ENCODE measurements at regions not wholly inside any gene's neighbourhood (a gene's known extent, or its start where the extent isn't known, plus 50 kb on each side); places are given as distances from the start of the nearest gene placed in this dataset.

GRCh38 chr1:117678246-117678977 is 72.6 kb downstream of the TENT5C start:
- DNase-seq (ENCODE audit: low read depth) = no peak

DNA sequence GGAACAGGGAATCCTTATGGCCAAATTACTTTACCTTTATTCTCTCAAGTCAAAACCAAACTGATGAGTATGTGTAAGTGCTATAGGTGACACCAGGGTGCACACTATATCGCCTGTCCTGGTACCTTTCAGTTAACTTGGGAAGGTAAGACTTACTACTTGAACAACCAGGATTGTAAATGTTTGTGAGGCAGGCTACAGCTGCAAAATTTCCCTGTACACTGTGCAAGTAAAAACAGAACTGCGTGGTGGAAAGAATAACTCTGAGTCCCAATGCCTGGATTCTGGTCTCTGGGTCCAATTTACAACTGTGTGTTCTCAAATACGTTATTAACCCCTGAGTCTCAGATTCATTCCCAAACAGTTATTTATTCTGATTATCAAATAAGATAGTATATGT is 73.5 kb downstream of the TENT5C start:
- DNase-seq (ENCODE audit: low read depth) = no peak

GRCh38 chr1:117679868-117680267 is 74.0 kb downstream of the TENT5C start:
- DNase-seq (ENCODE audit: low read depth) = no peak

GRCh38 chr1:117680316-117681002 is 74.6 kb downstream of the TENT5C start:
- no peak for DNase-seq (ENCODE audit: low read depth)

GRCh38 chr1:117681093-117681900 is 75.4 kb downstream of the TENT5C start:
- no peak for DNase-seq (ENCODE audit: low read depth)

DNA sequence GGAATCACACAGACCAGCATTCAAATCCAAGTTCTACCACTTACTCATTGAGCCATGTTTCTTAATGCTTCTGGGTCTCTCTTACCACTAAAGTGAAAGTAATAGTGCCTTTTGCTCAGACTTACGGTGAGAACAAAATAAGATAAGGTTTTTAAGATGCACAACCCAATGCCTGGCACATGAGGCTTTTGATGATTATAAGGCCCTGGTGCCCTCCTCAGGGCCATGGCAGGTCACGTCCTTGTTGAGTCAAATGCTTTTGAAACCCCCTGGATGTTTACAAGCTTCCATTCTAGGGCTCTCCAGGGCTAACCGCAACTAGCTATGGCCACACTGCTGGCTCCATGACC is 76.0 kb downstream of the TENT5C start:
- DNase-seq (ENCODE audit: low read depth) = no peak

DNA sequence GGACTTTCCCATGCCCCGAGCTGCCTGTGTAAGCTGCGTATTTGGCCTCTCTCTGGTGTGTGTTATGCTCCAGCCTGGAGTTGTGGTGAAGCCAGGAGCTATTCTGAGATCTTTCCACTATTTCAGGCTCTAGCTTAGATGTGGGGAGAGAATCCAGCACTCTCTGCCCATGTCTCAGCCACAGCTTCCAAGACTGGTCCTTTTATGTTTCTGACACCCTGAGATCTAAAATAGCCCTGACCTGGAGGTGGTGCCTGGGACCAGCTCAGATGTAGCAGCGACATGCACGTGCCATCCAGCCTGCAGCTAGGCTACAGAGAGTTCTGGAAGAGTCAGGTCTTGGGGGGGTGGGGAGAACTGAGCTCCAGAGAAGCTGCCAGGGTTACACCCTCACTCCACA is 76.5 kb downstream of the TENT5C start:
- DNase-seq (ENCODE audit: low read depth) = no peak

DNA sequence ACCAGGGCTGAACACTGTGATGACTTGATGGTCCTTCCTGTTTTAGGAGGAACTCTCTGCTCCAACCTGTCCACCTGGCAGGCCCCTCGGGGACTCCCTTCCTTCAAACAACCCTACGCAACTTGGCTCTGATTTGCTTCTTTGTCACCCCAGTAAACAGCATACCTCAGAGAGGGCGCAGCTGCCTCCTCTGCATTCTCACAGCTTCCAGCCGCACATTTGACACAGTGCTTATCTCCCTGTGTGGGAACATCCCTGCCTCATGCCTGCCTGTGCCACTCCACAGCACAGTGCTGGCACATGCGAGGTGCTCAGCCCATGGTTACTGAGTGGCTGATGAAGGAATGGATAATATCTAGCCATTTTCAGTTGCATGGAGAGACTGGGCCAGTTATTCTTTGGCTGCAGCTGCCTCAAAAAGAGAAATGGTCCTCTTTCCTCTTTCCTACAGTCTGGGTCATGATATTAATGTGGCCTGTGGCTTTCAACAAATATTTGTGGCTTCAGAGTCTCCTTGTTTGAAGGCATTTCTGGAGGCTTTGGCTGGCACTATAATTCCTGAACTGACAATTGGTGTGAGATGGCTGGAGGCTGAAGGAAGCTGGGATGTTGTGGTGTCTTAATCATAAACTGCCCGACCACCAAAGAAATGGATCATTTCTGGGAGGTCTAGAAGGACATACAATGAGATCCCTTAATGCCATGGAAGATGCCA is 77.9 kb downstream of the TENT5C start:
- DNase-seq (ENCODE audit: low read depth) = no peak

GRCh38 chr1:117685936-117686806 is 80.3 kb downstream of the TENT5C start:
- no peak for DNase-seq (ENCODE audit: low read depth)

GRCh38 chr1:117686907-117687306 is 81.1 kb downstream of the TENT5C start:
- no peak for DNase-seq (ENCODE audit: low read depth)

DNA sequence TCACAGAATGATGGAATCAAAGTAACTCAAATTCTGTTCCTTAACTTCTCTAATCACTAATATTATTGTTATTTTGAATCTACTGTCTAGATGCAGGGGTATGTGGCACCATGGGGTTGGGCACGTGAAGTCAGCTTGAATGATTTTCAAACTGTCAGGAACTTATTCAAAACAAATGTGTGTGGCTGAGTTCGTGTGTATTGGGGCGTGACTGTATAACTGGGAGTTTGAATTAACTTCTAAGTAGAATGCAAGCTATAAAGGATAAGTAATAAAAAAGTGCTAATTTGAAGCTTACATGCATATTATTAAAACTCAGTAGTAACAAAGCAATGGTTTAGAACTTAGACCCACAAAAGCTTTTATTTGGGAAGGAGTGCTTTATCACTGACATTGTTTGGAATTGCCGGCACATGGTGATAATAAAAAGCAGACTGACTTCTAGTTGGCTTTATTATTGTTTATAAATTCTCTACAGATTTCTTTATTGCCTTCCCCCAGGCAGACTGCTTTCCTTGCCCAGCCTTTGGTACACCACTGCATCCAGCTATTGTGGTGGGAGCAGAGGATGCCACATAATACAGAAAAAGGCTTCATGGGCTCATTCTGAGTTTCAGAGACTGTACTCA is 84.3 kb downstream of the TENT5C start:
- DNase-seq (ENCODE audit: low read depth) = no peak

DNA sequence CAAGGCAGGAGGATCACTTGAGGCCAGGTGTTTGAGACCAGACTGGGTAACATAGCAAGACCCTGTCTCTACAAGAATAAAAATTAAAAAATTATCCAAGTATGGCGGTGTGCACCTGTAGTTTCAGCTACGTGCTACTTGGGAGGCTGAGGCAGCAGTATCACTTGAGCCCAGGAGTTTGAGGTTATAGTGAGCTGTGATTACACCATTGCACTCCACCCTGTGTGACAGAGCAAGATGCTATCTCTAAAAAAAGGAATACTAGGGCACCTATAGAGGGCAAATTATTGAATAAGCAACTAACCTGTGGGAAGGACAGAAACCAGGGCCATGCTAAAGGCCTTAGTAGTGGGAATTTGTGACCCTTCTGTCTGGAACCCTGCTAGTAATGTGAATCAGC is 86.1 kb downstream of the TENT5C start:
- DNase-seq (ENCODE audit: low read depth) = no peak

DNA sequence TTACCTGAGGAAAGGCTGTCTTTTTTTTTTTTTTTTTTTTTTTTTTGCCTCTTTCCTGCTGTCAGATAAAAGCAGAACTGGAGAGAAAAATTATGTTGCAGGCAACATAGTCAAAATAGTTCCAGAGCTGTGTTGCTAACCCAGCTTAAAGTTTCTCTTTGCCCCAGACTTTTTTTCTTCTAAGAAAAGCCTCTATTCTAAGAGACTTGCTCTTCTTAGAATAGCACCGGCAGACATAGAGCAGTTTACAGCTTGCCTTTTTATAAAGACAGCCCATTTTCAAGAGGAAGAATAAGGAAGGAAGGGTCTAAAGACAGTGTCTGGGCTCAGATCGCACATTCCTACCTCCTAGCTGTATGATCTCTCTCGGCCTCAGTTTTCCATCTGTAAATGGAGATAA is 88.7 kb downstream of the TENT5C start:
- DNase-seq (ENCODE audit: low read depth) = no peak

DNA sequence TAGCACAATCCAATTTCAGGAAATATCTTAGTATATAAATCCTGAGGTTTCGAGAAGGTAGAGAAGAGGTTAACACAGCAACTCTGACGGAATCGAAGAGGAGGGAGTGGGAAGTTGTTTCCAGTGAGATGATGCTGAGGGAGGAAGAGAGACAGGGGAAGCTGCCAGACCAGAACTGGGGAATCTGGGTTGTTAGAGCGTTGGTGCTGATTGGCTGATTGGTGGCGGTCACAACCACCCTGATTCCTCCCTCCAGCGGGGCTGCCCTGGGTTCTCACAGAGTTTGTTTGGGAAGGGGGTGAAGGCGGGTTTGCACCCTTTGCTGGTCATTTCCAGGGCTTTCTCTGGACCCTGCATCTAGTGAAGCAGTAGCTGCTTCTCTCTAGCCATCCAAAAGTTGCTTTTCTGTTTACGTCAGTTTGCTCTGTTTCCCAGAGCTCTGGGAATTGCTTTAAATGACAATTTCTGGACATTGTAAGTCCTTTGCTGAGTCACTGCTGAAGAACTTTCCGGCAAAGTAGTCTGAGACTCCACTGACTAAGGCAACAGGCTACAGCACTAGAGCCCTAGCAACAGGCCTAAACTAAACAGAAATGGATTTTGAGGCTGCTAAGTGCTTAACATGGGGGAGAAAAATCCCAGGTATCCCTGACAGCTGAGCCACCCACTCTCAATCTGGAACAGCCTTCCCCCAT is 90.1 kb downstream of the TENT5C start:
- DNase-seq (ENCODE audit: low read depth) = no peak

GRCh38 chr1:117696561-117696960 is 90.7 kb downstream of the TENT5C start:
- no peak for DNase-seq (ENCODE audit: low read depth)

- no peak for DNase-seq (ENCODE audit: low read depth)
Observed at GRCh38 chr1:117697220-117697781, 91.5 kb downstream of the TENT5C start.

GRCh38 chr1:117698398-117699160 is 92.7 kb downstream of the TENT5C start:
- DNase-seq (ENCODE audit: low read depth) = no peak

DNA sequence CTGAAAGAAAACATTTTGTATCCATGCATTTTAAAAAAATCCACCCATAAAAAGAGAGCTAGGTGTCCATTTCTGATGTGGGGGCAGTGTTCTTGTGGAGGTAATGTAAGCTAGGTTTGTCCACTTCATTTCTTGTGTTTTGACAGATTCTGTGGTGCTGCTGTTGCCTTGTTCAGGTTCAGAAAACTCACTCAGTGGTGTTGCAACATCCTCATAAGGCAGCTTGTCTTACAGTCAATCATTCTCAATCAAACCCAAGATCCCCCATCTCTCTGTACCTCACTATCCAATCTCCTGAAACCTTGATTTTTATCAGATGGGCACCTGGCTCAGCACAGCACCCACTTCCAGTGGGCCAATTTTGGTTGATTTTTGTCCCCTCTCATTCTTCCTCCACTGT is 94.1 kb downstream of the TENT5C start:
- no peak for DNase-seq (ENCODE audit: low read depth)

DNA sequence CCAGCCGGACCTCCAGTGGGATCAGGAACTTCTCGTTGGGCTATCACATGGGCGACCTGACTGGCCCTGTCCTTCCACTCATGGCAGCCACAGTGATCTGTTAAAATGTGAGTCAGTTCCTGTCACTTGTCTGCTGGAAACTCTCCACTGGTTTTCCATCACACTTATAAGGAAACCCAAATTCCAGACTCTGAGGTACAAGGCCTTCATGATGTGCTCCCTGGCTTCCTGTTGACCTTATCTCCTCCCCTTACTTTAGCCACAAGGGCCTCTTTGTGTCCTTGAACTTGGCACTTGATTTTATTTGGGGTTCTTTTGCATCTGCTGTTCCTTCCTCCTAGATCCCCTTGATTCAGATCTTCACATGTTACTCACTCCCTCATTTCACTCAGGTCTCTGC is 96.8 kb downstream of the TENT5C start:
- DNase-seq (ENCODE audit: low read depth) = no peak

All from stimulated activated CD8-positive, alpha-beta memory T cell treated with anti-CD3 and anti-CD28 coated beads, Interleukin-4, amount 100 ng/mL, for 24 hours (primary cell).